HCT116 (cell line): ENCODE measurements at regions not wholly inside any gene's neighbourhood (a gene's known extent, or its start where the extent isn't known, plus 50 kb on each side); places are given as distances from the start of the nearest gene placed in this dataset.
"Not testable (repeated sequence)": the region's sequence is repeated elsewhere in the genome, so short reads cannot be mapped to it uniquely, and the experiment has no call there.

Experiments
- ATAC-seq: fragments of 200-7000 bp; cut with Tn5 transposase; 2 replicates; pipeline ENCODE4 v1.9.1; 2020; ENCODE audit warnings: mild to moderate bottlenecking, moderate library complexity
- BruUV-seq: library from RNA; stranded (reverse); fragments of 400-500 nt; replicated peaks from 2 replicates; lab custom pipeline; 2021; lab: Mats Ljungman, UMichigan
- CTCF ChIA-PET: fragments of 300-600 bp; sonication (Branson Sonifier 250); formaldehyde crosslinking; loops from one replicate; lab custom pipeline; 2021; ENCODE audit warnings: antibody characterized with exemption; lab: Charles Lee
- POLR2A ChIA-PET: fragments of 300-600, 350-600 bp; sonication (Branson Sonifier 250); formaldehyde crosslinking; loops from one replicate; lab custom pipeline; 2021; ENCODE audit warnings: antibody characterized with exemption; lab: Charles Lee
- RAD21 ChIA-PET, 2 experiments: fragments of 300-600 bp; sonication (Branson Sonifier 250); formaldehyde crosslinking; loops; one replicate each; lab custom pipeline; 2023; ENCODE audit warnings: low total read pairs in 2 of 2; ENCODE audit not compliant: uncharacterized antibody in 2 of 2, unreplicated experiment in 2 of 2, low non-redundant PET in 1 of 2; lab: Charles Lee
- DNase-seq: peaks from one replicate; pipeline ENCODE4 v3.0.0-alpha.2; 2010; ENCODE audit warnings: low read depth, low spot score
- H2AFZ ChIP-seq: fragments of 200-600 bp; shearing (Covaris generic), sonication (generic); 2 replicates; pipeline ENCODE4 v1.6.1; 2017; ENCODE audit warnings: low read depth, mixed run types, mixed read lengths, antibody characterized with exemption, low read length; ENCODE audit not compliant: poor library complexity, severe bottlenecking
- H3K27ac ChIP-seq: 2 replicates; pipeline ENCODE4 v1.5.1; 2012; ENCODE audit warnings: low read depth, low read length
- H3K27me3 ChIP-seq: fragments of 200-600 bp; sonication (generic); 2 replicates; pipeline ENCODE4 v1.6.1; 2016; ENCODE audit warnings: mixed run types, low read length, mixed read lengths; ENCODE audit not compliant: insufficient read depth
- H3K36me3 ChIP-seq, 2 experiments: fragments of 200-500 bp in 1 of 2; fragments of 200-600 bp in 1 of 2; sonication (Bioruptor generic) in 1 of 2; sonication (generic) in 1 of 2; 2 replicates each; pipeline versions ENCODE4 v1.5.1 to v1.6.1; 2014 to 2016; ENCODE audit warnings: low read length in 2 of 2, inconsistent platforms in 1 of 2, mixed read lengths in 1 of 2, mixed run types in 1 of 2; ENCODE audit not compliant: insufficient read depth in 2 of 2, control insufficient read depth in 1 of 2
- H3K4me1 ChIP-seq, 2 experiments: fragments of 200-600 bp in 1 of 2; sonication (generic) in 1 of 2; 2 replicates each; pipeline versions ENCODE4 v1.5.1 to v1.6.1; 2012 to 2017; ENCODE audit warnings: low read length in 2 of 2, inconsistent platforms in 1 of 2, mild to moderate bottlenecking in 1 of 2, mixed read lengths in 1 of 2, mixed run types in 1 of 2, moderate library complexity in 1 of 2; ENCODE audit not compliant: insufficient read depth in 2 of 2, control insufficient read depth in 1 of 2
- H3K4me2 ChIP-seq: fragments of 200-600 bp; sonication (generic); 2 replicates; pipeline ENCODE4 v1.6.1; 2017; ENCODE audit warnings: mixed run types, low read length, mixed read lengths
- H3K4me3 ChIP-seq, 2 experiments: fragments of 200-600 bp in 1 of 2; sonication (generic) in 1 of 2; replicated peaks in 1 of 2; 2 replicates each; pipeline ENCODE4 v1.5.1; 2011 to 2016; ENCODE audit warnings: low read length in 2 of 2, control low read depth in 1 of 2, low read depth in 1 of 2, mild to moderate bottlenecking in 1 of 2, mixed read lengths in 1 of 2, mixed run types in 1 of 2
- H3K79me2 ChIP-seq: fragments of 200-600 bp; sonication (generic); 2 replicates; pipeline ENCODE4 v1.6.1; 2017; ENCODE audit warnings: mild to moderate bottlenecking, mixed run types, low read length, moderate library complexity, mixed read lengths; ENCODE audit not compliant: insufficient read depth
- H3K9ac ChIP-seq: fragments of 200-600 bp; sonication (generic); 2 replicates; pipeline ENCODE4 v1.6.1; 2016; ENCODE audit warnings: low read length, mixed read lengths
- H3K9me2 ChIP-seq: fragments of 200-600 bp; sonication (generic), shearing (Covaris generic); 2 replicates; pipeline ENCODE4 v1.6.1; 2017; ENCODE audit warnings: mixed run types, mild to moderate bottlenecking, moderate library complexity; ENCODE audit not compliant: insufficient read depth
- H3K9me3 ChIP-seq, 2 experiments: fragments of 200-500 bp in 1 of 2; fragments of 200-600 bp in 1 of 2; sonication (Bioruptor generic) in 1 of 2; sonication (generic) in 1 of 2; 2 replicates each; pipeline ENCODE4 v1.6.1; 2014 to 2017; ENCODE audit warnings: low read length in 2 of 2, mixed read lengths in 2 of 2, inconsistent platforms in 1 of 2, low read depth in 1 of 2, mild to moderate bottlenecking in 1 of 2, mixed run types in 1 of 2, moderate library complexity in 1 of 2; ENCODE audit not compliant: control insufficient read depth in 1 of 2, insufficient read depth in 1 of 2
- H4K20me1 ChIP-seq: fragments of 200-600 bp; sonication (generic), shearing (Covaris generic); 2 replicates; pipeline ENCODE4 v1.6.1; 2017; ENCODE audit warnings: mixed run types, mild to moderate bottlenecking, moderate library complexity; ENCODE audit not compliant: insufficient read depth
- ATF3 ChIP-seq: IDR thresholded peaks from 2 replicates; pipeline ENCODE4 v1.6.1; 2012
- CBX3 ChIP-seq: IDR thresholded peaks from 2 replicates; pipeline ENCODE4 v1.6.1; 2012; ENCODE audit warnings: low read depth
- EGR1 ChIP-seq: IDR thresholded peaks from 2 replicates; pipeline ENCODE4 v1.6.1; 2012; ENCODE audit warnings: low read depth
- ELF1 ChIP-seq: IDR thresholded peaks from 2 replicates; pipeline ENCODE4 v1.6.1; 2012; ENCODE audit warnings: low read depth, borderline replicate concordance
- EZH2 ChIP-seq: fragments of 200-600 bp; sonication (generic); IDR thresholded peaks from 2 replicates; pipeline ENCODE4 v1.6.1; 2017; ENCODE audit warnings: antibody characterized with exemption, mixed run types
- FOSL1 ChIP-seq: IDR thresholded peaks from 2 replicates; pipeline ENCODE4 v1.6.1; 2012; ENCODE audit warnings: low read depth
- JUND ChIP-seq: IDR thresholded peaks from 2 replicates; pipeline ENCODE4 v1.6.1; 2012
- MAX ChIP-seq: IDR thresholded peaks from 2 replicates; pipeline ENCODE4 v1.6.1; 2012
- POLR2AphosphoS5 ChIP-seq: IDR thresholded peaks from 2 replicates; pipeline ENCODE4 v1.6.1; 2011; ENCODE audit warnings: mild to moderate bottlenecking, low read depth, low read length, moderate library complexity
- RAD21 ChIP-seq: IDR thresholded peaks from 2 replicates; pipeline ENCODE4 v1.6.1; 2012; ENCODE audit warnings: low read depth, mild to moderate bottlenecking
- SIN3A ChIP-seq: IDR thresholded peaks from 2 replicates; pipeline ENCODE4 v1.6.1; 2012; ENCODE audit warnings: low read depth
- SRF ChIP-seq: IDR thresholded peaks from 2 replicates; pipeline ENCODE4 v1.6.1; 2012; ENCODE audit warnings: low read depth
- TCF7L2 ChIP-seq: IDR thresholded peaks from 2 replicates; pipeline ENCODE4 v1.7.0; 2011; ENCODE audit warnings: borderline replicate concordance, inconsistent platforms; ENCODE audit not compliant: insufficient read depth, insufficient read length; ENCODE audit errors: extremely low read depth
- ZFX ChIP-seq: fragments of 450-650 bp; IDR thresholded peaks from 2 replicates; pipeline ENCODE4 v1.6.1; 2017
- ZNF274 ChIP-seq: fragments of 200-500 bp; sonication (Bioruptor generic); IDR thresholded peaks from 2 replicates; pipeline ENCODE4 v1.6.1; 2014; ENCODE audit warnings: mild to moderate bottlenecking, low read depth, low read length, inconsistent platforms
- intact Hi-C: fragments of 100-400 bp; cut with micrococcal nuclease; formaldehyde crosslinking; loops from 2 replicates; pipeline ENCODE4 v1.10.0; 2022

- no peaks in the 10 kb centered on the region for H3K9me3 ChIP-seq
- H3K9ac ChIP-seq: no peak overlapping the region
- no peaks in the 10 kb centered on the region for H4K20me1 ChIP-seq
- H3K36me3 ChIP-seq: no peaks in the 10 kb centered on the region
- no TSS peak for BruUV-seq
- H3K79me2 ChIP-seq: no peaks in the 10 kb centered on the region
- intact Hi-C loops: no loop called here
- no peak for DNase-seq
- ChIA-PET RAD21 (no interaction called here), CTCF (no interaction called here), POLR2A (no interaction called here)
- no peaks in the 10 kb centered on the region for H3K9me2 ChIP-seq
- no peak for TF ChIP-seq MAX
- TF ChIP-seq EGR1: no peak
- no peak for TF ChIP-seq FOSL1
- no peak for TF ChIP-seq SIN3A
- TF ChIP-seq EZH2: no peak
- no peak for TF ChIP-seq CBX3
- TF ChIP-seq ELF1: no peak
- TF ChIP-seq POLR2AphosphoS5: no peak
- no peak for TF ChIP-seq RAD21
- TF ChIP-seq ZFX: no peak
- no peak for TF ChIP-seq SRF
- TF ChIP-seq TCF7L2: no peak
- TF ChIP-seq ATF3: no peak
- TF ChIP-seq JUND: no peak
- no peak for TF ChIP-seq ZNF274
- H3K27ac ChIP-seq: no peak overlapping the region
- no peak overlapping the region for H3K4me3 ChIP-seq
- peaks cover 0 to 5% of the 10 kb centered on the region in 2 experiments; a peak in 1 of 4 replicates for H3K4me1 ChIP-seq
- ATAC-seq: no peak
- H2AFZ ChIP-seq: no peak overlapping the region
- H3K4me2 ChIP-seq: no peak overlapping the region
- H3K27me3 ChIP-seq: no peaks in the 10 kb centered on the region
These were observed 168.5 kb downstream of the HMHB1 start for GRCh38 chr5:143980506-143980905.

- H3K4me2 ChIP-seq, H3K9me3 ChIP-seq, H3K9me2 ChIP-seq, H3K9ac ChIP-seq, H4K20me1 ChIP-seq, H3K4me1 ChIP-seq, intact Hi-C loops, H3K27me3 ChIP-seq, POLR2A ChIA-PET, H3K79me2 ChIP-seq, H2AFZ ChIP-seq, BruUV-seq, CTCF ChIA-PET, RAD21 ChIA-PET, H3K36me3 ChIP-seq, H3K27ac ChIP-seq, ATAC-seq, DNase-seq, H3K4me3 ChIP-seq: not testable (repeated sequence)
These were observed 171.0 kb downstream of the HMHB1 start for GRCh38 chr5:143982957-143983356.
